Testis (tissue), 2 donors: ENCODE measurements at regions not wholly inside any gene's neighbourhood (a gene's known extent, or its start where the extent isn't known, plus 50 kb on each side); places are given as distances from the start of the nearest gene placed in this dataset.

ENCODE experiments used
- POLR2A ChIP-seq: fragments of 450-650 bp; IDR thresholded peaks from one replicate; pipeline ENCODE4 v1.6.1; 2017; ENCODE audit warnings: antibody characterized with exemption, mild to moderate bottlenecking, moderate library complexity
- TF ChIP-seq, protein P1 (sequence below), 3 experiments: fragments of 450-650 bp in 2 of 3; fragments of 200-600 bp in 1 of 3; sonication (generic) in 1 of 3; IDR thresholded peaks; one replicate each; pipeline ENCODE4 v1.5.1; 2016 to 2019; ENCODE audit warnings: antibody characterized with exemption in 3 of 3, mild to moderate bottlenecking in 2 of 3, moderate library complexity in 1 of 3

DNA sequence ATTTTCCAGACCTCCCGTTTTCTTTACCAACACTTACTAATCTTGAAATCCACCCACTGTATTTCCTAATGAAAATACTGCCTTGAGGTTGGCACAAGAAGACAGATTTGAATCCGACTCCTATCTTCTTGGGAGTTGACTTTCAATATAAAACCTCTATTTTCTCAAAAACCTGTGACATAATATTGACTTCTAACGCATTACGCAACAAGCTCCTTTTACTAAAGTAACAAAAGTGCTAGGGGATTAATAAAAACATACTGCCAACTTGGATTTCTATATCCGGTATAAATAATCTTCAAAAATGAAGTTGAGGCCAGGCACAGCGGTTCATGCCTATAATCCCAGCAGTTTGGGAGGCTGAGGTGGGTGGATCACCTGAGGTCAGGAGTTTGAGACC, 382.0 kb downstream of the PREX1 start:
- TF ChIP-seq, protein P1, sequence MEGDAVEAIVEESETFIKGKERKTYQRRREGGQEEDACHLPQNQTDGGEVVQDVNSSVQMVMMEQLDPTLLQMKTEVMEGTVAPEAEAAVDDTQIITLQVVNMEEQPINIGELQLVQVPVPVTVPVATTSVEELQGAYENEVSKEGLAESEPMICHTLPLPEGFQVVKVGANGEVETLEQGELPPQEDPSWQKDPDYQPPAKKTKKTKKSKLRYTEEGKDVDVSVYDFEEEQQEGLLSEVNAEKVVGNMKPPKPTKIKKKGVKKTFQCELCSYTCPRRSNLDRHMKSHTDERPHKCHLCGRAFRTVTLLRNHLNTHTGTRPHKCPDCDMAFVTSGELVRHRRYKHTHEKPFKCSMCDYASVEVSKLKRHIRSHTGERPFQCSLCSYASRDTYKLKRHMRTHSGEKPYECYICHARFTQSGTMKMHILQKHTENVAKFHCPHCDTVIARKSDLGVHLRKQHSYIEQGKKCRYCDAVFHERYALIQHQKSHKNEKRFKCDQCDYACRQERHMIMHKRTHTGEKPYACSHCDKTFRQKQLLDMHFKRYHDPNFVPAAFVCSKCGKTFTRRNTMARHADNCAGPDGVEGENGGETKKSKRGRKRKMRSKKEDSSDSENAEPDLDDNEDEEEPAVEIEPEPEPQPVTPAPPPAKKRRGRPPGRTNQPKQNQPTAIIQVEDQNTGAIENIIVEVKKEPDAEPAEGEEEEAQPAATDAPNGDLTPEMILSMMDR (IDR thresholded peaks at IDR 0.05) = no peak
- TF ChIP-seq POLR2A = no peak
